CD4-positive, alpha-beta T cell treated with Interleukin-4 for 1 hour (primary cell): ENCODE measurements at regions not wholly inside any gene's neighbourhood (a gene's known extent, or its start where the extent isn't known, plus 50 kb on each side); places are given as distances from the start of the nearest gene placed in this dataset.

Source experiments
- DNase-seq, 2 donors: peaks; one replicate each; pipeline ENCODE4 v3.0.0-alpha.2; 2020 to 2022

- no peak for DNase-seq
These were observed 311.5 kb downstream of the MN1 start for GRCh38 chr22:27490080-27490479.

- DNase-seq = no peak
These were observed 309.7 kb downstream of the MN1 start for GRCh38 chr22:27491888-27492287.

- DNase-seq = no peak
These were observed 308.9 kb downstream of the MN1 start for GRCh38 chr22:27492566-27493201.

- no peak for DNase-seq
These were observed 307.8 kb downstream of the MN1 start for GRCh38 chr22:27493796-27494195.

GRCh38 chr22:27494785-27495184 lies 306.8 kb downstream of the MN1 start:
- no peak for DNase-seq

- no peak for DNase-seq
These were observed 306.2 kb downstream of the MN1 start for GRCh38 chr22:27495325-27495724.

- DNase-seq = no peak
These were observed 302.4 kb downstream of the MN1 start for GRCh38 chr22:27499121-27499520.

- no peak for DNase-seq
These were observed 300.2 kb downstream of the MN1 start for GRCh38 chr22:27501191-27501936.

- no peak for DNase-seq
These were observed 299.2 kb downstream of the MN1 start for GRCh38 chr22:27502327-27502726.

GRCh38 chr22:27504360-27505253 lies 296.9 kb downstream of the MN1 start:
- no peak for DNase-seq

- DNase-seq = no peak
These were observed 294.4 kb downstream of the MN1 start for GRCh38 chr22:27507111-27507611.

- no peak for DNase-seq
These were observed 293.5 kb downstream of the MN1 start for GRCh38 chr22:27507935-27508526.

GRCh38 chr22:27509132-27509920 lies 292.2 kb downstream of the MN1 start:
- no peak for DNase-seq

- no peak for DNase-seq
These were observed 291.5 kb downstream of the MN1 start for GRCh38 chr22:27510024-27510423.

- DNase-seq = no peak
These were observed 289.2 kb downstream of the MN1 start for GRCh38 chr22:27512283-27512761.

- no peak for DNase-seq
These were observed 288.5 kb downstream of the MN1 start for GRCh38 chr22:27513021-27513420.

- DNase-seq = no peak
These were observed 286.7 kb downstream of the MN1 start for GRCh38 chr22:27514601-27515523.

- no peak for DNase-seq
These were observed 284.0 kb downstream of the MN1 start for GRCh38 chr22:27517361-27518155.

GRCh38 chr22:27518531-27519340 lies 282.8 kb downstream of the MN1 start:
- DNase-seq = no peak
